Astrocyte of the spinal cord (primary cell): ENCODE measurements at regions not wholly inside any gene's neighbourhood (a gene's known extent, or its start where the extent isn't known, plus 50 kb on each side); places are given as distances from the start of the nearest gene placed in this dataset.
A peak's percentile ranks its signal among the peaks of the same experiment; 100 is the strongest.

Experiments used
- DNase-seq: peaks from one replicate; pipeline ENCODE4 v3.0.0; 2011; ENCODE audit warnings: low read depth, low spot score
- H3K4me3 ChIP-seq: 2 replicates; pipeline ENCODE4 v1.5.1; 2011; ENCODE audit warnings: low read depth, mild to moderate bottlenecking, low read length, moderate library complexity
- in situ Hi-C: cut with HindIII; loops from 2 replicates; pipeline ENCODE4 v1.10.0; 2017; ENCODE audit warnings: low sequenced_read_pairs
- TF ChIP-seq, protein P1 (sequence below): IDR thresholded peaks from 2 replicates; pipeline ENCODE4 v1.5.1; 2012; ENCODE audit warnings: low read depth, mild to moderate bottlenecking, low read length, inconsistent platforms

DNA sequence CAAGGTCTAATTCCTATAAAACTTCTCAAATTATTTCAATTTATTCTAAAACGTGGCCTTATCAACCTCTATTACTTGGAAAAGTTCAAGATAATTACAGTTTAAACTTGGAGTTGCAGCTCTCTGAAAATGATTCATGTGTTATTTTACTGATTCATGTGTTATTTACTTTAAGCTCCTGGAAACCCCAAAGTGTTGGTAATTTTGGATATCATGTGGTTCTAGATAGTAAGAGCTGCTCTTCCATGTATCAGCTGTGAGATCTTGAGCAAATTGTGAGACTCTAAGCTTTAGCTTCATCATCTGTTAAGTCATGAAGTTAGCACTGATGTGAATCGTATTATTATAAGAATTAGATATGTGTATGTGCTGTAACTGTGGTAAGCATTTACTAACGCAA is 749.2 kb downstream of the TLE4 start:
- TF ChIP-seq, protein P1, sequence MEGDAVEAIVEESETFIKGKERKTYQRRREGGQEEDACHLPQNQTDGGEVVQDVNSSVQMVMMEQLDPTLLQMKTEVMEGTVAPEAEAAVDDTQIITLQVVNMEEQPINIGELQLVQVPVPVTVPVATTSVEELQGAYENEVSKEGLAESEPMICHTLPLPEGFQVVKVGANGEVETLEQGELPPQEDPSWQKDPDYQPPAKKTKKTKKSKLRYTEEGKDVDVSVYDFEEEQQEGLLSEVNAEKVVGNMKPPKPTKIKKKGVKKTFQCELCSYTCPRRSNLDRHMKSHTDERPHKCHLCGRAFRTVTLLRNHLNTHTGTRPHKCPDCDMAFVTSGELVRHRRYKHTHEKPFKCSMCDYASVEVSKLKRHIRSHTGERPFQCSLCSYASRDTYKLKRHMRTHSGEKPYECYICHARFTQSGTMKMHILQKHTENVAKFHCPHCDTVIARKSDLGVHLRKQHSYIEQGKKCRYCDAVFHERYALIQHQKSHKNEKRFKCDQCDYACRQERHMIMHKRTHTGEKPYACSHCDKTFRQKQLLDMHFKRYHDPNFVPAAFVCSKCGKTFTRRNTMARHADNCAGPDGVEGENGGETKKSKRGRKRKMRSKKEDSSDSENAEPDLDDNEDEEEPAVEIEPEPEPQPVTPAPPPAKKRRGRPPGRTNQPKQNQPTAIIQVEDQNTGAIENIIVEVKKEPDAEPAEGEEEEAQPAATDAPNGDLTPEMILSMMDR, result no peak
- peak; percentile 64 for DNase-seq
- in situ Hi-C loops, result no loop called here
- no peak overlapping the region for H3K4me3 ChIP-seq

DNA sequence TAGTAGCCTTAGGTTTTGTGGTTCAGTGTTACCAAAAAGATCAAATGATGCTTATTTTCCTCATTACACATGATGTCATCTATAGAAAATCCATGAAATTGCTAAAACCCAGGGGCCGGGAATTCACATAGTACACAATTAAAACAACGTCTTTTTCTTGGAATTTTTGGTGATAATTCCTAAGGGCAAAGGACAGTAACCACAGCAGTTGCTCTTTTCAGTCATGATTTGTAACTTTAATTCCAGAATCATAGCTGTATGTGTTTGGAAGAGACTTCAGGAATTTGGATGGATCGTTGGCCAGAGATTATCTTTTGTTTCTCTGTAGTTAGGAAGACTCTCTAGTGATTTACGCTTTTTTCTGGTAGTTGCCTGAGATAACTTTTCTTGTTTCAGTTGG is 748.7 kb downstream of the TLE4 start:
- peak; percentile 52 for DNase-seq
- in situ Hi-C loops, result no loop called here
- no peak overlapping the region for H3K4me3 ChIP-seq
- TF ChIP-seq, protein P1, result no peak

DNA sequence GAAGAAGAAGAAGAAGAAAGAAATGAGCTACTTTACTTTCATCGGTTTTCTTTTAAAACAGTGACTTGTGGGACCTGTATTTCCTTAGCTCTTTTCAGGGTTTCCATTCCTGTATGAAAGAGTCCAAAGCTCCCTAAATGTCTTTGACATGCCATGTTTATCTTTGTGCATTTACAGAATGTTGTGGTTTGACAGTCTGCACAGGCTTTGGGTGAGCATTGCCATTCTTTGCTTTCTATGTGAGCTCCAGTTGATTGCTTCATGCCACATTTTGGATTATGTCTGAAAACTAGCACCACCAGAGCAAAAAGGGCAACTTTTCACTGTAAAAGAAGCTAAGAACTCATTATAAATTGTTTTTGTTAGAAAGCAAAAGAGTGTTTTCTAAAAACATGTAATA is 733.4 kb downstream of the TLE4 start:
- in situ Hi-C loops, result no loop called here
- TF ChIP-seq, protein P1, result no peak
- no peak for DNase-seq
- no peak overlapping the region for H3K4me3 ChIP-seq

DNA sequence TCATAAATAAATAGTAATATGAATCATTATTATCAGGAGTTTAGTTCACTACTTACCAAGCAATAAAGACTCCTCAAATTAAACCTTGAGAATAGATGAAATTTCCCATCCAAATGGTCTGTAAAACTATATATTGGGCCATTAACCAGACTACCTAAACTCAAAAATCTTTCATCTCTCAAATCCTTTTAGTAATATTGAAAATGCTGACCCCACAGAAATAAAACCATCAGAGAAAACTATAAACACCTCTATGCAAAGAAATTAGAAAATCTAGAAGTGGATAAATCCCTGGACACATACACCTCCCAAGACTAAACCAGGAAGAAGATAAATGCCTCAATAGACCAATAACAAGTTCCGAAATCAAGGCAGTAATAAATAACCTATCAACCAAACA is 723.2 kb downstream of the TLE4 start:
- H3K4me3 ChIP-seq, result no peak overlapping the region
- in situ Hi-C loops, result no loop called here
- TF ChIP-seq, protein P1, result no peak
- no peak for DNase-seq

DNA sequence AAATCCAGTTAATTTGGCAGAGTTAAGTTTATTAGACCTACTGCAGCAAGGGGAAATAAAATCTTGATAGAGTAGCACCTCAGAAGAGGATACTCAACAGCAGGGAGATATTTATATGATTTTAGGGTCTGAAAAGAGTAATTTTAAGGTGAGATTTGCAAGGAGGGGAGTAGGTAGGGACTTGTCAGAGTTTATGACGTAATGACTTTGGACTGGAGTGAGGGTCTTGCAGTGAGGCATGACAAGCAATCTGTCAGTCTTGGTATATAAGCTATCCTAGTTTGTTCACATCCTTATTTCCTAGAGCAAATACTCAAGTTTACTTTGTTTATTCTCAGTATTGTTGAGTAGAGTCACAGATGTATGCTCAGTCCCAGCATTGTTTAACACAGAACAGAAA is 722.6 kb downstream of the TLE4 start:
- H3K4me3 ChIP-seq, result no peak overlapping the region
- in situ Hi-C loops, result no loop called here
- no peak for DNase-seq
- TF ChIP-seq, protein P1, result no peak

DNA sequence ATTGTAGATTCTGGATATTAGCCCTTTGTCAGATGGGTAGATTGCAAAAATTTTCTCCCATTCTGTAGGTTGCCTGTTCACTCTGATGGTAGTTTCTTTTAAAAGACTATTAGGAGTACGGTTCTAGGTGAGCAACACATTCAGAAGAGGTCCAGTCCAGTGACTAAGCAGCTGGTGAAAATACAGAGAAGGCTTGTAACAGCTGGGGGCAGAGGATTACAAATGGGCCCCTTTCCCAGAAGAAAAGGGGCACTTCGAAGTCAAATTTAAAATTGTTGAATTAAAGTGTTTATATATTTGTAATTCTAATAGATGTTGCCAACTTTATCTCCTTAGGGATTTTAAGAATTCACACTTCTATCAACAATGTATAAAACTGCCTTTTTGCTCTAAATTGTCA is 720.5 kb downstream of the TLE4 start:
- no peak for DNase-seq
- in situ Hi-C loops, result no loop called here
- H3K4me3 ChIP-seq, result no peak overlapping the region
- TF ChIP-seq, protein P1, result no peak

DNA sequence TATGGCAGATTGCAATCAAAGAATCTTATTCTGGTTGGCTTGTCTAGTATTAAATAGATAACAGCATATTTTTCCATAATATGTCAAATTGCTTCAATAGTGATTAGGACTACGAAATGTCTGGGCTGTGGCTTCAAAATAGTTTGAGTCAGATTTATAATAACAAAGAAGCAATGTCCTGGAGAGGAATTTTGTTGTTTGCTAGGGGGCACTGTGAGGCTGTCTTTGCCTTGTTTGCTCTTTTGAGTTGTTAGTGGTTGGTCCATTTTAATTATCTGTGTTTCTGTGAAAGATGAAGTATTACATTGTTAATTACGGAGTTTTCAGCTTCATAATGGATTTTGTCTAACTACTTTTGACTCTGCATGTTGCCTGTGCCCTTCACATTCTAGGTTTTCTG is 713.6 kb downstream of the TLE4 start:
- TF ChIP-seq, protein P1, result peak; percentile 35
- no peak overlapping the region for H3K4me3 ChIP-seq
- DNase-seq, result peak; percentile 12
- in situ Hi-C loops, result no loop called here
